ENCODE measurements at regions not wholly inside any gene's neighbourhood (a gene's known extent, or its start where the extent isn't known, plus 50 kb on each side); places are given as distances from the start of the nearest gene placed in this dataset.

- TF ChIP-seq SIX5 (IDR thresholded peaks at IDR 0.05; ENCODE audit: borderline replicate concordance in 1 of 2, insufficient read depth in 1 of 2, low read depth in 1 of 2, low read length in 2 of 2) = no peak
- TF ChIP-seq TEAD2 (tag; IDR thresholded peaks at IDR 0.05) = no peak
- no peak for TF ChIP-seq FOXK1 (CRISPR knock-in tag; IDR thresholded peaks at IDR 0.05; ENCODE audit: borderline replicate concordance)
- TF ChIP-seq GATAD2A (IDR thresholded peaks at IDR 0.05) = no peak
- no peak for TF ChIP-seq DNMT1 (IDR thresholded peaks at IDR 0.05)
- TF ChIP-seq, protein P1, sequence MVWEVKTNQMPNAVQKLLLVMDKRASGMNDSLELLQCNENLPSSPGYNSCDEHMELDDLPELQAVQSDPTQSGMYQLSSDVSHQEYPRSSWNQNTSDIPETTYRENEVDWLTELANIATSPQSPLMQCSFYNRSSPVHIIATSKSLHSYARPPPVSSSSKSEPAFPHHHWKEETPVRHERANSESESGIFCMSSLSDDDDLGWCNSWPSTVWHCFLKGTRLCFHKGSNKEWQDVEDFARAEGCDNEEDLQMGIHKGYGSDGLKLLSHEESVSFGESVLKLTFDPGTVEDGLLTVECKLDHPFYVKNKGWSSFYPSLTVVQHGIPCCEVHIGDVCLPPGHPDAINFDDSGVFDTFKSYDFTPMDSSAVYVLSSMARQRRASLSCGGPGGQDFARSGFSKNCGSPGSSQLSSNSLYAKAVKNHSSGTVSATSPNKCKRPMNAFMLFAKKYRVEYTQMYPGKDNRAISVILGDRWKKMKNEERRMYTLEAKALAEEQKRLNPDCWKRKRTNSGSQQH (CRISPR knock-in tag; IDR thresholded peaks at IDR 0.05) = no peak
- TF ChIP-seq ZKSCAN3 (CRISPR knock-in tag; IDR thresholded peaks at IDR 0.05) = no peak
- TF ChIP-seq ZNF239 (CRISPR knock-in tag; IDR thresholded peaks at IDR 0.05) = no peak
- TF ChIP-seq SETDB1 (IDR thresholded peaks at IDR 0.05; ENCODE audit: low read length) = no peak
- TF ChIP-seq HMGN3 (IDR thresholded peaks at IDR 0.05; ENCODE audit: borderline replicate concordance, extremely low read depth, insufficient read length, low read depth, low read length) = no peak
- TF ChIP-seq GTF2F1 (IDR thresholded peaks at IDR 0.05; ENCODE audit: low read depth, low read length) = no peak
These were observed 216.4 kb downstream of the FSIP2 start (continued) for GRCh38 chr2:185955050-185955449.

- in situ Hi-C loops (cut with MboI) (no loop called here), intact Hi-C loops (cut with micrococcal nuclease) (no loop called here)
- BruUV-seq (replicated peaks) = no TSS peak
- no peaks in the 10 kb centered on the region for H4K20me1 ChIP-seq (replicated peaks; ENCODE audit: control insufficient read depth, insufficient read depth, low read length)
- DNase-seq (ENCODE audit: extremely low read depth in 1 of 4, low spot score in 3 of 4) (no peak), FAIRE-seq (no peak), ATAC-seq (no peak)
- no peaks in the 10 kb centered on the region for H3K79me2 ChIP-seq (ENCODE audit: control insufficient read depth, insufficient read depth, low read length)
- no peak overlapping the region for H3K27ac ChIP-seq (ENCODE audit: extremely low read depth, low read depth, low read length)
- no peaks in the 10 kb centered on the region for H3K27me3 ChIP-seq (ENCODE audit: control insufficient read depth in 2 of 2, insufficient read depth in 2 of 2, low read length in 2 of 2)
- H3K4me1 ChIP-seq (replicated peaks in 1 of 2; ENCODE audit: control insufficient read depth in 2 of 2, insufficient read depth in 2 of 2, low read length in 2 of 2) = no peaks in the 10 kb centered on the region
- H3K4me2 ChIP-seq (ENCODE audit: insufficient read depth, low read length) = no peak overlapping the region
- WGBS (ENCODE audit: insufficient coverage, low coverage, missing lambda C conversion rate) = 2% methylated on average over 5 of the region's 5 CpGs
- no peak overlapping the region for H3K9ac ChIP-seq (ENCODE audit: insufficient read depth in 1 of 2, low read depth in 2 of 2, low read length in 2 of 2)
- H3K9me3 ChIP-seq (replicated peaks; ENCODE audit: control insufficient read depth, insufficient read depth, low read depth, low read length) = no peaks in the 10 kb centered on the region
- POLR2A ChIA-PET = no interaction called here
- H3K4me3 ChIP-seq = no peak overlapping the region
- H3K9me1 ChIP-seq (ENCODE audit: control insufficient read depth, insufficient read depth, low read length) = no peaks in the 10 kb centered on the region
- no peaks in the 10 kb centered on the region for H3K36me3 ChIP-seq (ENCODE audit: control insufficient read depth, insufficient read depth, low read length)
- H2AFZ ChIP-seq (ENCODE audit: low read depth, low read length) = no peak overlapping the region
- CTCF ChIA-PET (ENCODE audit: low intra/inter-chr PET ratio) = no interaction called here
- TF ChIP-seq MCM2 (IDR thresholded peaks at IDR 0.05; ENCODE audit: low read depth) (no peak), YBX1 (IDR thresholded peaks at IDR 0.05) (no peak), TCF15 (CRISPR knock-in tag; IDR thresholded peaks at IDR 0.05) (no peak), RBM14 (IDR thresholded peaks at IDR 0.05; ENCODE audit: borderline replicate concordance, insufficient read depth, low read depth, low read length) (no peak), SNRNP70 (optimal IDR thresholded peaks at IDR 0.05; ENCODE audit: low read depth, low read length) (no peak), TRIM25 (IDR thresholded peaks at IDR 0.05; ENCODE audit: borderline replicate concordance) (no peak), FOXK1 (CRISPR knock-in tag; IDR thresholded peaks at IDR 0.05; ENCODE audit: borderline replicate concordance) (no peak), ZNF561 (CRISPR knock-in tag; conservative IDR thresholded peaks at IDR 0.05) (no peak)
- TF ChIP-seq, protein P2, sequence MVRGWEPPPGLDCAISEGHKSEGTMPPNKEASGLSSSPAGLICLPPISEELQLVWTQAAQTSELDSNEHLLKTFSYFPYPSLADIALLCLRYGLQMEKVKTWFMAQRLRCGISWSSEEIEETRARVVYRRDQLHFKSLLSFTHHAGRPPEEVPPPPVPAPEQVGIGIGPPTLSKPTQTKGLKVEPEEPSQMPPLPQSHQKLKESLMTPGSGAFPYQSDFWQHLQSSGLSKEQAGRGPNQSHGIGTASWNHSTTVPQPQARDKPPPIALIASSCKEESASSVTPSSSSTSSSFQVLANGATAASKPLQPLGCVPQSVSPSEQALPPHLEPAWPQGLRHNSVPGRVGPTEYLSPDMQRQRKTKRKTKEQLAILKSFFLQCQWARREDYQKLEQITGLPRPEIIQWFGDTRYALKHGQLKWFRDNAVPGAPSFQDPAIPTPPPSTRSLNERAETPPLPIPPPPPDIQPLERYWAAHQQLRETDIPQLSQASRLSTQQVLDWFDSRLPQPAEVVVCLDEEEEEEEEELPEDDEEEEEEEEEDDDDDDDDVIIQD (CRISPR knock-in tag; IDR thresholded peaks at IDR 0.05) = no peak
These were observed 228.7 kb downstream of the FSIP2 start for GRCh38 chr2:185967335-185967734.
